NT2/D1 (cell line): ENCODE measurements at regions not wholly inside any gene's neighbourhood (a gene's known extent, or its start where the extent isn't known, plus 50 kb on each side); places are given as distances from the start of the nearest gene placed in this dataset.

Experiments used
- SUZ12 ChIP-seq: IDR thresholded peaks from 2 replicates; pipeline ENCODE4 v1.6.1; 2011; ENCODE audit not compliant: insufficient read length, insufficient read depth; ENCODE audit errors: extremely low read depth
- ZNF274 ChIP-seq: IDR thresholded peaks from 2 replicates; pipeline ENCODE4 v1.6.1; 2011; ENCODE audit warnings: mild to moderate bottlenecking, low read depth, low read length

GRCh38 chr5:3324421-3325101, 271.1 kb upstream of the IRX1 start:
- no peak for TF ChIP-seq SUZ12
- no peak for TF ChIP-seq ZNF274
